ENCODE measurements at regions not wholly inside any gene's neighbourhood (a gene's known extent, or its start where the extent isn't known, plus 50 kb on each side); places are given as distances from the start of the nearest gene placed in this dataset.
"Not testable (repeated sequence)": the region's sequence is repeated elsewhere in the genome, so short reads cannot be mapped to it uniquely, and the experiment has no call there.

DNA sequence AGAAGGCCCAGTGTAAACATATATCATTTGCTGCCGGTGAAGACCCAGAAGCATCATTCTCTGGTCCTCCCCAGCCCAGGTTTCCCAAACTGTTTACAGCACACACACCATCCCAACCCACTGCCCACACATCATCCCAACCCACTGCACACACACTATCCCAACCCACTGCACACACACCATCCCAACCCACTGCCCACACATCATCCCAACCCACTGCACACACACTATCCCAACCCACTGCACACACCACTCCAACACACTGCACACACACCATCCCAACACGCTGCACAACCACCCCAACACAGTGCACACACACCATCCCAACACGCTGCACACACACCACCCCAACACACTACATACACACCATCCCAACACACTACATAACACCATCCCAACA is 608.4 kb downstream of the ACTL7B start:
- TF ChIP-seq, protein P1, sequence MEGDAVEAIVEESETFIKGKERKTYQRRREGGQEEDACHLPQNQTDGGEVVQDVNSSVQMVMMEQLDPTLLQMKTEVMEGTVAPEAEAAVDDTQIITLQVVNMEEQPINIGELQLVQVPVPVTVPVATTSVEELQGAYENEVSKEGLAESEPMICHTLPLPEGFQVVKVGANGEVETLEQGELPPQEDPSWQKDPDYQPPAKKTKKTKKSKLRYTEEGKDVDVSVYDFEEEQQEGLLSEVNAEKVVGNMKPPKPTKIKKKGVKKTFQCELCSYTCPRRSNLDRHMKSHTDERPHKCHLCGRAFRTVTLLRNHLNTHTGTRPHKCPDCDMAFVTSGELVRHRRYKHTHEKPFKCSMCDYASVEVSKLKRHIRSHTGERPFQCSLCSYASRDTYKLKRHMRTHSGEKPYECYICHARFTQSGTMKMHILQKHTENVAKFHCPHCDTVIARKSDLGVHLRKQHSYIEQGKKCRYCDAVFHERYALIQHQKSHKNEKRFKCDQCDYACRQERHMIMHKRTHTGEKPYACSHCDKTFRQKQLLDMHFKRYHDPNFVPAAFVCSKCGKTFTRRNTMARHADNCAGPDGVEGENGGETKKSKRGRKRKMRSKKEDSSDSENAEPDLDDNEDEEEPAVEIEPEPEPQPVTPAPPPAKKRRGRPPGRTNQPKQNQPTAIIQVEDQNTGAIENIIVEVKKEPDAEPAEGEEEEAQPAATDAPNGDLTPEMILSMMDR (IDR thresholded peaks at IDR 0.05), result not testable (repeated sequence)
- TF ChIP-seq POLR2A (IDR thresholded peaks at IDR 0.05), result not testable (repeated sequence)
